CMK (cell line): ENCODE measurements at regions not wholly inside any gene's neighbourhood (a gene's known extent, or its start where the extent isn't known, plus 50 kb on each side); places are given as distances from the start of the nearest gene placed in this dataset.
"Not testable (repeated sequence)": the region's sequence is repeated elsewhere in the genome, so short reads cannot be mapped to it uniquely, and the experiment has no call there.

Experiments used
- DNase-seq: peaks from one replicate; pipeline ENCODE4 v3.0.0-alpha.2; 2010; ENCODE audit warnings: low read depth

DNA sequence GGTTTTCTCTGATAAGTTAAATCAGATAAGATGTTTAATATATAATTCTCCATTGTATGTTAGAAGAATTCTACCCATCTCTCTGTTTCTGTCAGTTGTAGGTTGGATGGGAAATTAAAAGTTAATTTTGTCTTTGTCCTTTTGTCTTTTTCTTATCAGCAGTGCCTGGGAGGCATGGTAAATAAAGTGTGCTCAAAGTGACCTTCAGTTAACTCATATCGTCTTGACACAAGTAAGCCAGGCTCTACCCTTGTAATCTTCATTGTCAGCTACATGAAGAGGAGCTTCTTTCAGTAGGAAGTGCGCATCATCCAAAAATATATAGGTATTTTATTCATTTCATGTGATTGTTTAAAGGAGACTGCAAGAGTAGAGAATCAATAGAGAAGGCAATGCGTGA lies 138.9 kb upstream of the NRIP1 start:
- DNase-seq: no peak

DNA sequence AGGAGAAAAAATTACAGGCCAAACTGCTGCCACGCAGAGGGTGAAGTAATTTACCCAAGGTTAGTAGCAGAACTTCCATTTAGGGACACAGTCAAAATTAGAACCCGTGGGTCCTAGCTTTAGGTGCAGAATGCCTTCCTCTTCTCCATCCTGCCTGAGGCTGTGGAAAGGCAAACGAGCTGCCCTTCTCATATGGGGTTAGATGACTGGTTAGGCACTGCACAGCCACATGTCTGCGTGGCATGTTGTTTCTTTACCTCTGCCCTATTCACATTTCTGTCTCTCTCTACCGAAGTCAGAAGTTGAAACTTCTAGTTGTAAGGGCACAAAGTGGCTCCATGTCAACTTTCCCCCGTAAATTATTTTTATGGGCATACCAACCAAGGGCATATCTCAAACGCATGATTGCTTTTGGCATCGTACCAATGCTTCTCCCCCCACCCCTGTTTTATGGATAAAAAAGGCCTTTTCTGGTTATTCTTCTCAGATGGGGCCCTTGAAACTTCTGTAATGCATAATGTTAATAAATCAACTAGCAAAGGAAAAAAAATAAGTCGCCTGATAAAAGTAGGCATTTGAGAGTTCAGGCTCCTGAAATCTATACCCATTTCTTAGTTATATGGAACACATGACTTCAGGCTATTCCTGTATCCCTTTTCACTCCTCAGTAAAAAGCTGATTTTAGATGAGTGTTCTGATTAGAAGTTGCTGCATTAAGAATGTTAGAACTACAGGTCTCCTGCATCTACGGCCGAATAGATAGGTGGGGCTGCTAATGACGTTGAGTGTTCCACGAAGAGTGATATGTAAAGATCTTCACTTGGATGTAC lies 139.6 kb upstream of the NRIP1 start:
- DNase-seq: no peak

DNA sequence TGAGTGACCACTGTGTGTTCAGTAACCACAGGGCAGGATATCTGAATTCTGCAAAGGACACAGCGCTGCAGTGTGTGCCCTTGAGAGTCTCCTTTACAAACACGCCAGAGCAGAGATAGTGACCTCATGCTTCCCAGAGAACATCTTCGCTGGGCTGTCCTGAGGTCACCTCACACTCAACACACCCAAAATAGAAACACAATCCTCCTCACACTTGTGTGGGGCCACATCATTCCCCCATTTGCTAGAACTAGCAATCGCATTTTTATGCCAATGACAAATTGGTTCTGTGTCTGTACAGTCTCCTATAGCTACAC lies 140.1 kb upstream of the NRIP1 start:
- no peak for DNase-seq

GRCh38 chr21:15206514-15206913 lies 141.7 kb upstream of the NRIP1 start:
- DNase-seq: no peak

DNA sequence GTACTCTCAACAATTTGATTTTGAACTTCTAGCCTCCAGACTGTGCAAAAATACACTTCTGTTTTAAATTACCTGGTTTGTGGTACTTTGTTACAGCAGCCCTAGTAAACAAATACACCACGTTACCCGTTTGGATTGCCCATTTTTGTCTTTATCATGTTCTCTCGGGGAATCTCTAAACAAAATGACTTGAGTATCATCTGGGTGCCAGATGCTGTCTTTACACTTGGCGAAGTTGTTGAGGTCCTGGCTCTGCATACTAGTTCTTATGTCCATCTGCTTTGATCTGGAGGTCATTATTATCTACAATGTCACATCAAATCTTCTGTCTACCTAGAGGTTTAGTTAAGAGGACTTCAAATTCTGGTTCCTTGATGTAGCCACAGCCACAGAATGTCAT lies 142.4 kb upstream of the NRIP1 start:
- no peak for DNase-seq

GRCh38 chr21:15207635-15208370 lies 143.0 kb upstream of the NRIP1 start:
- no peak for DNase-seq

DNA sequence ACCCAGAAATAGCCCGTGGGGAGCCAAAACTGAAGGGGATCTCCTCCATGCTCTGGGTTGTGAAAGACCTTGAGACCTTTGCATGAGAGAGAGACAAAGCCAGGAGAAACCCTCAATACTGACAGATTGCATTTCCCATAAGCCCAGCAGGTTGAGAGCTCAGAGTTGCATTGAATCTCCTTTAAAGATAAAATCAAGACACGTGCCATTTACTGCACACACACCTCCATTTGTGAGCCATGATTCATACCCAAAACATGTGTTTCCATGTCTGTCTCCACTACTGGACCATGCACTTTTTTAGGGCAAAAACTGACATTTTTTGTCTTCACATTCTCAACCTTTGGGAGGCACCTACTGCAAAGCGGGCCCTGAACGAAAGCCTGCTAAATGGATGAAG lies 144.0 kb upstream of the NRIP1 start:
- DNase-seq: no peak

DNA sequence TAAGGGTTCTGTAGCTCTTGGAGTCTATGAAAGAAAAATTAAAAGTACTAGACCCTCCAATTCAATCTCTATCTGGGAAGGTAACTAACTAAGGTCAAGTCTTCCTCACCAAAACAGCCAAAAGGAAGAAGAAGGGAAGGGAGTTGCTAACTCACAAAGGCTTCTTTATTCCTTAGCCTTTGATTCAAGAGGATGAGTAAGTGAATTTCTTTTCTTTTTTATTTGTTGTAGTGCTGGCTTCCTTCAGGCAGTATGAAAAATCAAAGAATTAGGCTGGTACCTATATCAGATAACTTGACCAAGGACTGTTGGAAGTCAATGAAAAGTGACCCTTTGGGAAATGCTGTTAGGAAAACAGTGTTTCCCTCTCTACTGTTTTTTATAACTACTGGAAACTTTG lies 144.4 kb upstream of the NRIP1 start:
- DNase-seq: no peak

GRCh38 chr21:15210235-15210678 lies 145.5 kb upstream of the NRIP1 start:
- DNase-seq: no peak

DNA sequence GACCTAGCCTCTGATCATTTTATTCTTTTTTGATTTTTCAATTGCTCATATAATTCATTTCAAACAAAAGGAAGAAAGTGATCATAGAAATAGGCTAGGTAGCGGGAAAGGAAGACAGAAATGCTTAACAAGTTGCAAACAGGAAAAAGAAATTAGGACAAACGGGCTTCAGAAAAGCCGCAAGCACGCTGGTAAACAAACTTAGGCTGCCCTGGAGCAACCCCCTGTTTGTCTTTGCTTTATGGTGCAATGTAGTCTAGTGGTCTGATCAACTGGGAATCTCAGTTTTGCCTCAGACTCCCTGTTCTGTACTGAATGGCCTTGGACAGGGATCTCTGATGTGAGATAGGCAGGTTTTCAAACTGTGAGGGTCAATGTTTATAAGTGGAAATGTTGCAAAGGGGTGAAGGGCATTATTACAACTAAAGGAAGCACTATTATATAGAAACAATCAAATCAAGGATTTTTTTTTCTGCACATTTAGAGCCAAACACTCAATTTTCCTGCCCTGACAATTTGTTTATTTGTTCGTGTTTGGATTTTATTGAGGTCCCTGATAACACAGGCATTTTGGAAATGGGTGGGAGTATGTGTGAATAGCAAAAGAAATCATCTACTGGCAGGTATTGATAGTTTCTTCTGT lies 146.8 kb upstream of the NRIP1 start:
- DNase-seq: no peak

DNA sequence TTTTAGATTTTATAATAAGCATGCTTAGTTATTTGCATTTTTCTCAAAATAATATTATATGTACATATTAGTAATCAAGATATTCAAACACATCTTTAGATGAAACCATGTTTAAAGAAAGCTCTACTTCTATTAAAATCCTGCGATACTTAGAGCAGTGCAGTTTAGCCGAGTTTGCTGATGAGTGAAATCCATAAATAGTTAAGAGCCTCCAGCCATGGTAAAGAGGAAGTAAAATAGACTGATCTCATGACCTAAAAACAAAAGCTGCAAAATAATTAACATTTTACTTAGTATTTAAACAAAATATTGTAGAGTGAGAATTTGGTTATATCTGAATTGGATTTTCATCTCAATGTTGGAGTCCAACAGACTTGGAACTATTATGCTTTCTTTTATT lies 147.4 kb upstream of the NRIP1 start:
- no peak for DNase-seq

- DNase-seq: not testable (repeated sequence)
These were observed 153.7 kb upstream of the NRIP1 start for GRCh38 chr21:15218476-15218875.

GRCh38 chr21:15219039-15219438 lies 154.2 kb upstream of the NRIP1 start:
- no peak for DNase-seq

GRCh38 chr21:15219894-15220293 lies 155.1 kb upstream of the NRIP1 start:
- DNase-seq: no peak

- no peak for DNase-seq
These were observed 157.1 kb upstream of the NRIP1 start for GRCh38 chr21:15221799-15222386.

DNA sequence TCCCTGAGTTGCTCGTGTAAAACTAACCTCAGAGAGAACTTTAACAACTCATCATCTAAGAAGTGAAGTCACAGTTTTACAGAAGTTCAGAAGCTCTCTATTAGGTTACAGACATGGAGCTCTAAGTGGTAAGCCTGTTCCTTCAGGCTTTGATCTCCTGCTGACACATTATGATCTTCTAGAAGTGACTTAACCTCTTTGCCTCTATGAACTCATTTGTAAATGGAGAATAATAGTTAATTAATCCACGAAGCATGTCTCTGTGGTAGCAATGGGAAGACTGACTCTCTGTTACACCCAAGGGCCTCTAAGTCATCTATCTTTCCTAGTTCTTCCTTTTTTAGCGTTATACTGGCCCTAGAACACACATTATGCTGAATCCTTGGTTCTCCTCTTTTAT lies 157.9 kb upstream of the NRIP1 start:
- no peak for DNase-seq

GRCh38 chr21:15224346-15225086 lies 159.7 kb upstream of the NRIP1 start:
- no peak for DNase-seq

DNA sequence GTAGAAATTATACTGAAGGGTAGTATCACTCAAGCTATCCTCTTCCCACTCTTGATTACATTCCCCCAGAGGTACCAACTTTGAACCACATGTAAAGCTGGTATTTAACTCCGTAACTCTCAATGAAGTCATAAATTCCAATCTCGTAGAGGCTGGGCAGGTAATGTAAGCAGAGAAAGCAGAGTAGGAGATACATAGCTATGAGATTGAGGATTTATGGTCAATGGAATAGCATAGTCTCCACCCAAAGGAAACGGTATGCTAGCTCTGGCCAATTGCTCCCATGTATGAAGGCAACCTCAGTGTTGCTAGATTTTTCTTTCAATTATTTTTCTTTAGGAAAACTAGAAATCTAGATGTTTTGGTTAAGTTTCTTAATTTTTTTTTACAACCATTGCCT lies 163.1 kb upstream of the NRIP1 start:
- DNase-seq: no peak

- no peak for DNase-seq
These were observed 164.6 kb upstream of the NRIP1 start for GRCh38 chr21:15229390-15229789.

GRCh38 chr21:15233611-15234010 lies 168.8 kb upstream of the NRIP1 start:
- DNase-seq: no peak

DNA sequence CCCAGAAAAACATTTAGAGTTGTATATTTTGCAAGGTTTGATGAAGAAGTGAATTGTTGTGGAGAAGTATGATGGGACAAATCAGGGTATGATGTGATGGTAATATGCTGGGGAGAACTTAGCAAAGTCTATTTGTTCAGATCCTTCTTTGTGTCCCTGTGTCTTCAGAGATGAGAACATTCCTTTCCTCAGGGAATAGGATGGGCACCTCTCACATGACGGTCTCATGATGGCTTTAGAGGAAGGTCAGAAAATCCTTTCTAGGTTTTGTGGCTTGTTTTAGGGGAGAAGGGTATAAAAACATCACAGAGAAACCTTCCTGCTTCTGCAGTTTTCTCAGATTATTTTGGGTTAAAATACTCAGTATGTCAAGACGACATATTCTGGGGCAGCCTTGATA lies 171.3 kb upstream of the NRIP1 start:
- no peak for DNase-seq

- DNase-seq: no peak
These were observed 176.0 kb upstream of the NRIP1 start for GRCh38 chr21:15240848-15241247.
